ENCODE measurements at regions not wholly inside any gene's neighbourhood (a gene's known extent, or its start where the extent isn't known, plus 50 kb on each side); places are given as distances from the start of the nearest gene placed in this dataset.

- DNase-seq (ENCODE audit: low spot score in 2 of 2): no peak
- in situ Hi-C loops (cut with MboI; ENCODE audit: low sequenced_read_pairs): no loop called here
- Histone ChIP-seq H3K4me3 (no peak overlapping the region), H3K9me3 (no peaks in the 10 kb centered on the region), H3K27me3 (ENCODE audit: low read depth) (no peaks in the 10 kb centered on the region; the same call in 1 of the 2 replicates), H3K36me3 (replicated peaks) (no peaks in the 10 kb centered on the region), H3K4me1 (no peaks in the 10 kb centered on the region)
Measured at GRCh38 chrX:130974323-130974722, 71.3 kb upstream of the ENOX2 start.

- in situ Hi-C loops (cut with MboI; ENCODE audit: low sequenced_read_pairs): no loop called here
- H3K36me3 ChIP-seq (replicated peaks): no peaks in the 10 kb centered on the region
- no peaks in the 10 kb centered on the region for H3K9me3 ChIP-seq
- H3K4me1 ChIP-seq: no peaks in the 10 kb centered on the region
- no peak overlapping the region for H3K4me3 ChIP-seq
- peak; percentile 69 to 77 for DNase-seq (ENCODE audit: low spot score in 2 of 2)
- no peaks in the 10 kb centered on the region; the same call in 1 of the 2 replicates for H3K27me3 ChIP-seq (ENCODE audit: low read depth)
Measured at GRCh38 chrX:130975947-130976346, 72.9 kb upstream of the ENOX2 start.

- in situ Hi-C loops (cut with MboI; ENCODE audit: low sequenced_read_pairs): loop anchor here (10.0 kb wide), 1 partner anchor 693 kb away; no protein-coding TSS in a partner anchor
- Histone ChIP-seq H3K9me3 (no peaks in the 10 kb centered on the region), H3K4me1 (no peaks in the 10 kb centered on the region), H3K27me3 (ENCODE audit: low read depth) (no peaks in the 10 kb centered on the region), H3K4me3 (no peak overlapping the region), H3K36me3 (replicated peaks) (no peaks in the 10 kb centered on the region)
- DNase-seq (ENCODE audit: low spot score in 2 of 2): no peak
Measured at GRCh38 chrX:130981836-130982235, 76.3 kb upstream of the ARHGAP36 start.

- Histone ChIP-seq H3K9me3 (no peaks in the 10 kb centered on the region), H3K27me3 (ENCODE audit: low read depth) (no peaks in the 10 kb centered on the region), H3K4me1 (no peaks in the 10 kb centered on the region), H3K36me3 (replicated peaks) (no peaks in the 10 kb centered on the region), H3K4me3 (no peak overlapping the region)
- no peak for DNase-seq (ENCODE audit: low spot score in 2 of 2)
- in situ Hi-C loops (cut with MboI; ENCODE audit: low sequenced_read_pairs): loop anchor here (10.0 kb wide), 1 partner anchor 690 kb away; no protein-coding TSS in a partner anchor
Measured at GRCh38 chrX:130984782-130985181, 73.4 kb upstream of the ARHGAP36 start.

- no peaks in the 10 kb centered on the region for H3K9me3 ChIP-seq
- no peaks in the 10 kb centered on the region for H3K36me3 ChIP-seq (replicated peaks)
- no peak overlapping the region for H3K4me3 ChIP-seq
- DNase-seq (ENCODE audit: low spot score in 2 of 2): no peak
- in situ Hi-C loops (cut with MboI; ENCODE audit: low sequenced_read_pairs): loop anchor here (10.0 kb wide), 1 partner anchor 688 kb away; no protein-coding TSS in a partner anchor
- H3K27me3 ChIP-seq (ENCODE audit: low read depth): no peaks in the 10 kb centered on the region
- no peaks in the 10 kb centered on the region for H3K4me1 ChIP-seq
Measured at GRCh38 chrX:130987241-130987640, 70.9 kb upstream of the ARHGAP36 start.

GRCh38 chrX:130990723-130991122 is 67.4 kb upstream of the ARHGAP36 start:
- Histone ChIP-seq H3K36me3 (replicated peaks) (no peaks in the 10 kb centered on the region), H3K27me3 (ENCODE audit: low read depth) (no peaks in the 10 kb centered on the region), H3K9me3 (no peaks in the 10 kb centered on the region), H3K4me1 (no peaks in the 10 kb centered on the region), H3K4me3 (no peak overlapping the region)
- in situ Hi-C loops (cut with MboI; ENCODE audit: low sequenced_read_pairs): no loop called here
- DNase-seq (ENCODE audit: low spot score in 2 of 2): no peak

GRCh38 chrX:130994671-130995070 is 63.5 kb upstream of the ARHGAP36 start:
- Histone ChIP-seq H3K9me3 (no peaks in the 10 kb centered on the region), H3K4me1 (peaks cover 4% of the 10 kb centered on the region; the same call in 1 of the 2 replicates), H3K36me3 (replicated peaks) (no peaks in the 10 kb centered on the region), H3K27me3 (ENCODE audit: low read depth) (no peaks in the 10 kb centered on the region), H3K4me3 (no peak overlapping the region)
- DNase-seq (ENCODE audit: low spot score in 2 of 2): peak; percentile 41 to 81
- in situ Hi-C loops (cut with MboI; ENCODE audit: low sequenced_read_pairs): no loop called here

- Histone ChIP-seq H3K4me3 (no peak overlapping the region), H3K9me3 (no peaks in the 10 kb centered on the region), H3K27me3 (ENCODE audit: low read depth) (no peaks in the 10 kb centered on the region), H3K4me1 (peaks cover 4% of the 10 kb centered on the region; the same call in 1 of the 2 replicates), H3K36me3 (replicated peaks) (no peaks in the 10 kb centered on the region)
- no peak for DNase-seq (ENCODE audit: low spot score in 2 of 2)
- in situ Hi-C loops (cut with MboI; ENCODE audit: low sequenced_read_pairs): no loop called here
Measured at GRCh38 chrX:130995439-130995838, 62.7 kb upstream of the ARHGAP36 start.

GRCh38 chrX:130997314-130997713 is 60.8 kb upstream of the ARHGAP36 start:
- H3K4me3 ChIP-seq: no peak overlapping the region
- H3K27me3 ChIP-seq (ENCODE audit: low read depth): no peaks in the 10 kb centered on the region
- no peaks in the 10 kb centered on the region for H3K9me3 ChIP-seq
- no peaks in the 10 kb centered on the region for H3K36me3 ChIP-seq (replicated peaks)
- in situ Hi-C loops (cut with MboI; ENCODE audit: low sequenced_read_pairs): no loop called here
- peak; percentile 21 to 52 for DNase-seq (ENCODE audit: low spot score in 2 of 2)
- peaks cover 4% of the 10 kb centered on the region; the same call in 1 of the 2 replicates for H3K4me1 ChIP-seq

GRCh38 chrX:130999360-130999759 is 58.8 kb upstream of the ARHGAP36 start:
- DNase-seq (ENCODE audit: low spot score in 2 of 2): no peak
- Histone ChIP-seq H3K9me3 (no peaks in the 10 kb centered on the region), H3K36me3 (replicated peaks) (no peaks in the 10 kb centered on the region), H3K4me3 (no peak overlapping the region), H3K4me1 (peaks cover 4% of the 10 kb centered on the region; the same call in 1 of the 2 replicates), H3K27me3 (ENCODE audit: low read depth) (no peaks in the 10 kb centered on the region)
- in situ Hi-C loops (cut with MboI; ENCODE audit: low sequenced_read_pairs): no loop called here

Measured in HAP-1 (cell line).